Heart left ventricle (tissue), 13 donors: ENCODE measurements at regions not wholly inside any gene's neighbourhood (a gene's known extent, or its start where the extent isn't known, plus 50 kb on each side); places are given as distances from the start of the nearest gene placed in this dataset.

Experiments used
- CTCF ChIP-seq, 12 donors: fragments of 200-600 bp; sonication (generic) in 4 of 12; IDR thresholded peaks; one replicate each; pipeline versions ENCODE4 v1.5.0 to v1.8.0; 2018 to 2022; ENCODE audit warnings: antibody characterized with exemption in 12 of 12, mild to moderate bottlenecking in 5 of 12
- POLR2A ChIP-seq, 2 donors: fragments of 450-650 bp; IDR thresholded peaks; one replicate each; pipeline ENCODE4 v1.6.1; 2017; ENCODE audit warnings: antibody characterized with exemption in 2 of 2, mild to moderate bottlenecking in 2 of 2, moderate library complexity in 2 of 2
- donor health status: ischemic (EF 13 %, LVEDD 7.1; RV severe dilation, severe dysfunction).
- donor health status: DM: no; HTN: yes; CAD: no.
- donor health status: DM: no; HTN: no; CAD: no.
- donor health status: ischemic (EF 25% LVEDD 6.9; RV normal size, moderate dysfunction).
- donor health status: ischemic (EF 25% LVEDD 5.7; RV mildly dilated, moderate dysfunction).
- donor health status: ischemic (EF 35%, LVEDD 5.7; RV mildly dilated, moderate dysfunction).
- donor health status: nonischemic (EF 11% LVEDD 7.7; RV severe dilation, severe dysfunction).
- donor health status: DM: yes; HTN: yes; CAD: no.
- donor health status: PGD.
- donor health status: ischemic (EF 29% LVEDD 5.4; RV normal size, mild dysfunction).
- donor health status: nonischemic (EF 23%, LVEDD 6.1; RV moderate dilation, normal function).

GRCh38 chr7:98469088-98469487 is 68.2 kb upstream of the BAIAP2L1 start:
- TF ChIP-seq CTCF (IDR thresholded peaks at IDR 0.05): no peak
- TF ChIP-seq POLR2A (IDR thresholded peaks at IDR 0.05): no peak
